GM12891 (cell line): ENCODE measurements at regions not wholly inside any gene's neighbourhood (a gene's known extent, or its start where the extent isn't known, plus 50 kb on each side); places are given as distances from the start of the nearest gene placed in this dataset.

Experiments
- POLR2A ChIP-seq: IDR thresholded peaks from 2 replicates; pipeline ENCODE4 v1.6.1; 2011; ENCODE audit warnings: low read depth, low read length, control low read depth
- POLR2AphosphoS5 ChIP-seq: IDR thresholded peaks from 2 replicates; pipeline ENCODE4 v1.6.1; 2011; ENCODE audit warnings: low read depth, low read length, control low read depth
- POU2F2 ChIP-seq: IDR thresholded peaks from 2 replicates; pipeline ENCODE4 v1.6.1; 2011; ENCODE audit warnings: low read depth, mild to moderate bottlenecking, control low read depth, low read length, moderate library complexity
- TAF1 ChIP-seq: IDR thresholded peaks from 2 replicates; pipeline ENCODE4 v1.6.1; 2011; ENCODE audit warnings: low read depth, low read length, control low read depth

GRCh38 chr10:85226596-85226995 is 898.2 kb downstream of the CCSER2 start:
- no peak for TF ChIP-seq POLR2A
- no peak for TF ChIP-seq TAF1
- no peak for TF ChIP-seq POLR2AphosphoS5
- no peak for TF ChIP-seq POU2F2
